GM12874 (cell line): ENCODE measurements at regions not wholly inside any gene's neighbourhood (a gene's known extent, or its start where the extent isn't known, plus 50 kb on each side); places are given as distances from the start of the nearest gene placed in this dataset.

ENCODE experiments used
- TF ChIP-seq, protein P1 (sequence below): IDR thresholded peaks from 2 replicates; pipeline ENCODE4 v1.5.1; 2011; ENCODE audit warnings: low read depth, mild to moderate bottlenecking, control low read depth, low read length, moderate library complexity; ENCODE audit not compliant: insufficient read depth

DNA sequence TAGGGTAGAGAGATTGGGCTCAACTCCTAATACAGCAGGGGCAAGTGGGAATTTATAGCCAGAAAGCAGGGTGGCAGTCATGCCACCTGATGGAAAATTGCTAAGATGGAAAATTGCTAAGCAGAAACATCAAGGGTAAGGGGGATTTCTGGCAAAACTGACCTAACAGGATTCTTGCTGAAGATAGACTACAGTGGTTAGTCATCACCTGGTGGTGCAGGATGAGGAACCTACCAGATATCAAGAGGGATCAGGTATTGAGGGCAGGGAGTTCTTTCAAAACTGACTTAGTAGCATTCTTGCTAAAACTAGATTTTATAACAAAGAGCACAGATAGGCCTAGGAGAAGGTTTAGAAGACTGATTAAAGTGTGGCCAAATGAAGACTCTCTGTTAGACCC is 292.9 kb downstream of the PLPP3 start:
- TF ChIP-seq, protein P1, sequence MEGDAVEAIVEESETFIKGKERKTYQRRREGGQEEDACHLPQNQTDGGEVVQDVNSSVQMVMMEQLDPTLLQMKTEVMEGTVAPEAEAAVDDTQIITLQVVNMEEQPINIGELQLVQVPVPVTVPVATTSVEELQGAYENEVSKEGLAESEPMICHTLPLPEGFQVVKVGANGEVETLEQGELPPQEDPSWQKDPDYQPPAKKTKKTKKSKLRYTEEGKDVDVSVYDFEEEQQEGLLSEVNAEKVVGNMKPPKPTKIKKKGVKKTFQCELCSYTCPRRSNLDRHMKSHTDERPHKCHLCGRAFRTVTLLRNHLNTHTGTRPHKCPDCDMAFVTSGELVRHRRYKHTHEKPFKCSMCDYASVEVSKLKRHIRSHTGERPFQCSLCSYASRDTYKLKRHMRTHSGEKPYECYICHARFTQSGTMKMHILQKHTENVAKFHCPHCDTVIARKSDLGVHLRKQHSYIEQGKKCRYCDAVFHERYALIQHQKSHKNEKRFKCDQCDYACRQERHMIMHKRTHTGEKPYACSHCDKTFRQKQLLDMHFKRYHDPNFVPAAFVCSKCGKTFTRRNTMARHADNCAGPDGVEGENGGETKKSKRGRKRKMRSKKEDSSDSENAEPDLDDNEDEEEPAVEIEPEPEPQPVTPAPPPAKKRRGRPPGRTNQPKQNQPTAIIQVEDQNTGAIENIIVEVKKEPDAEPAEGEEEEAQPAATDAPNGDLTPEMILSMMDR: no peak

DNA sequence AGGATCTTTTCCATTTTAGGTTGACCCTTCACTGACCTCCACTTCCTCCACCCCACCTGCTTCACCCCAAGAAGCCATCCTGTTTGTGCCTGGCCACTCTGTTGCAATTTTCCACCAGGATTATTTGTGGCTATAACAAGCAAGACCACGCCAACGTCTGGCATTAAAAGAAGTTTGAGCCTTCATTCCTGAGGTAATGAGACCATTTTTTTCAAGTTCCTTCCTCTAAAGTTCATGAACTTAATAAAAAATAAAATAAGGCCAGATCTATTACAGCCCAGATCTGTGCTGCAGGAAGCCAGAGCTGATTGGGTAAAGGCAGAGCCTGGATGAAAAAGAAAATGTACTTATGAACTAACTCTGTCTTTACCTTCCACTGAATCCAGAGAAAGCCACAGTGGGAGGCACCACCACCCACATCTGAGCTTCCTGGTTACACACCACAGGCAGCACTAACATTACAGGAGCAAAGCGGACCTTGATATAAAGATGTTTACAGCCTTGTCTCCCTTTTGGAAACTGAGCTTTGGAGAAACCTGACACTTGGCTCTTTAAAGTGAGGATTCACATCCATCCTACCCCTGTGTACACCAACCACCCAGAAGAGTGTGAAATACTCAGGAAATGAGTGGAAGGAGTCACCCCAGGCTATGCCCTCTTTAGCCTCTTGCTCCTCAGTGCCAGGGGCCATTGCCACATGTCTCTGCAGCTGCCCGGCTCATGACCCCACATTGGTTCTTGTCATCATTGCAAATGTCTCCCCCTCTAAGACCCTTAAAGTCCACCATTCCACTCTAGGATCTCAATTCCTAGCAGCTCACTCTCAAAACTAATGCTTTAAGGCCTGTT is 293.6 kb downstream of the PLPP3 start:
- TF ChIP-seq, protein P1: no peak

DNA sequence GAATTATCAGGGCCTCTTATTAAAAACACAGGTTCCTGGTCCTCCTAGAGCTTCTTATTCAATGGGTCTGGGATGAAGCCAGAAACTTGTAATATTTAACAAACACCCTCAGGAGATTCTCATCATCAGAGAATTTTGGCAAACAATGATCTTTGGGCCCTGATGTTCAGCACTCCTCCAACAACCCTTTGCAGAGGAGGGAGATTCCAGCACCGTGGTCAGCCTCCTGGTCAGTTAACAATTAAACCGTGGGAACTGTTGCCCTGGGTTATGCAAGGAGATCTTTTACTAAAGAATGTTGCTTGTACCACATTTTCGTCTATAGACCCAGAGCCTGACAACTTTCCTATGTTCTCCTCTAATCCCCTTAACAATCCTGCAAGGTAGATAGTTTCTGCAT is 294.4 kb downstream of the PLPP3 start:
- TF ChIP-seq, protein P1: no peak

DNA sequence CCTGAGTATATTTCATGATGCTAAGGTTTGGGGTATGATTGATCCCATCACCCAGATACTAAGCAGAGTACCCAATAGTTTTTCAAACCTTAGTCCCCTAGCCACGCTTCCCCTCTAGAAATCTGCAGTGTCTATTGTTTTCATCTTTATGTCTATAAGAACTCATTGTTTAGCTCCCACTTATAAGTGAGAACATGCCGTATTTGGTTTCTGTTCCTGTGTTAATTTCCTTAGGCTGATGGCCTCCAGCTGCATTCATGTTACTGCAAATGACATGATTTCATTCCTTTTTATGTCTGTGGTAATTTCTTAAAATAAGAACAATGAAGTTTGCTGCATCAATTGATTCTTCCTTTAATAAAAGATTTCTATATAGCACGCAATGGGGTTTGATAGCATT is 301.3 kb downstream of the PLPP3 start:
- TF ChIP-seq, protein P1: no peak

DNA sequence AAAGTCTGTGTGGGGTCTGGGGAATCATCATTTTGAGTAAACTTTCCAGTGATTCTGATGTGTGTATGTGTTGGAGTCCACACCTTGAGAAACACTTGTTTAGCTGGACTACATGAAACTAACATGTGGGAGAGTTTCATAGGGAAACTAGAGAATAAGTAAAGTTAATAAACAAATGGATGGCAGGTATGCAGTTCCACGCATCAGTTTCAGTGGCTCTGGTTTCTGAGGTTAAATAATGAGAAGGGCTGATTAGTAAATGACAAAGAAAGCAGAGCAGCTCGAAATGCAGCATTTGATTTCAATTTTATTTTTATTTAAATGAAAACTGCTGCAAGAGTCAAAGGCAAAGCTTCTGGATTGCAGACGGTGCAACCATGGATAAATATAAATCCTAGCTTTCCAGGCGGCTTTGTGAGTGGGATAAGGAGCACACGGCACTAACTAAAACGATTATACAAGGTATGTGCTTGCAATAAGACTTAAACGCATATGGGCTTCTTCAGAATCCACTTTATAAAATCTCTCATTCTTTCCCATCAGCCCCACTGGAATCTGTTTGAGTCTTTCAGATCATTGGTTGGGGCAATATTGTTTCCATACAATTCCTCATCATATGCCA is 310.7 kb downstream of the PLPP3 start:
- TF ChIP-seq, protein P1: no peak

DNA sequence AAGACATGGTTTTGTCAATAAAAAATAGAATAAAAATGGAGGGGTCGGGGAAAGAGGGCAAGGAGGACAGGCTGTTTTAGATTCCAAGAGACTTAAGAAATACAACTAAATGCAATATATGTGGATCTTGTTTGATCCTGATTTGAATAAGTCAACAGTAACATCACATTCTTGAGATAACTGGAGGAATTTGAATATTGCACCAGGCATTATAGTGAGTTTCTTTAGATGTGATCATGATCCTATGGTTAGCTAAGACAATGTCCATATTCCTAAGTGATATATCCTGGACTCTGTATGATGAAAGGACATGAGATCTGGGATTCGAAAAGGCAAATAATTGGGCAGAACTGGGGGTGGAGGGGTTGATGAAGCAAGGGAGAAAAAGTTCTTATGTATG is 311.8 kb downstream of the PLPP3 start:
- TF ChIP-seq, protein P1: no peak

DNA sequence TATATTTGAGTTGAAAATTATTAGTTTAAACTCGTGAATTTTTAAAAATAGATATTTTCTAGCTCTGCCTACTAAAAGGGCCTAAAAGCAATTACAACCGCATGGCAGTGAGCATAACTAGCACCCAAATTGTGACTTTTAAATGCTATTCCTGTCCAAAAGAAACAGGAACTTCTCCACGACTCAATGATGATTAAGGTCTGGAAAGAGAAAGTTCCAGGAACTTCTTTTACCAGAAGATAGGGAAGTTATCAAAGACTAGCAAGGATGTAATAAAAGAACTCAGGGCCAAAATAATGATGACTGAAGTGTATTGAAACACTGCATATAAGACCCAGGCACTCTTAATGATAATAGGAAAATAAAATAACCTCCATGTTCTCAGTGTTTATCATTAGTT is 313.0 kb downstream of the PLPP3 start:
- TF ChIP-seq, protein P1: no peak
